CD4-positive, alpha-beta memory T cell (primary cell): ENCODE measurements at regions not wholly inside any gene's neighbourhood (a gene's known extent, or its start where the extent isn't known, plus 50 kb on each side); places are given as distances from the start of the nearest gene placed in this dataset.

Source experiments
- CTCF ChIA-PET: fragments of 350-600 bp; sonication (Branson Sonifier 250); formaldehyde crosslinking; loops from one replicate; lab custom pipeline; 2021; ENCODE audit warnings: inconsistent platforms; ENCODE audit not compliant: partially characterized antibody; lab: Charles Lee
- POLR2A ChIA-PET: fragments of 350-600 bp; sonication (Branson Sonifier 250); formaldehyde crosslinking; loops from one replicate; lab custom pipeline; 2021; ENCODE audit not compliant: partially characterized antibody; lab: Charles Lee
- DNase-seq, 5 donors: peaks; one replicate each; pipeline versions ENCODE4 v3.0.0 to v3.0.0-alpha.2; 2020 to 2022; ENCODE audit warnings: mixed read lengths in 1 of 5
- H3K27ac ChIP-seq: one replicate; pipeline ENCODE4 v1.7.0; 2013; ENCODE audit warnings: low read depth, low read length
- H3K27me3 ChIP-seq: 2 replicates; pipeline ENCODE4 v1.7.0; 2013; ENCODE audit warnings: mild to moderate bottlenecking, low read length, moderate library complexity; ENCODE audit not compliant: insufficient read depth
- H3K36me3 ChIP-seq: 2 replicates; pipeline ENCODE4 v1.7.0; 2013; ENCODE audit warnings: mild to moderate bottlenecking, low read length, moderate library complexity; ENCODE audit not compliant: insufficient read depth
- H3K4me1 ChIP-seq: 2 replicates; pipeline ENCODE4 v1.7.0; 2013; ENCODE audit warnings: mild to moderate bottlenecking, low read length, moderate library complexity; ENCODE audit not compliant: insufficient read depth
- H3K4me3 ChIP-seq, 2 donors: one replicate each; pipeline ENCODE4 v1.7.0; 2013; ENCODE audit warnings: low read length in 2 of 2, mild to moderate bottlenecking in 1 of 2
- H3K9me3 ChIP-seq, 2 donors: one replicate each; pipeline ENCODE4 v1.7.0; 2013; ENCODE audit warnings: low read length in 2 of 2, control low read depth in 1 of 2; ENCODE audit not compliant: control insufficient read depth in 1 of 2
- H3K27ac Mint-ChIP-seq, 7 donors: one replicate each; pipeline ENCODE4 v1.8.0; 2020 to 2021; ENCODE audit warnings: mixed read lengths in 7 of 7, mild to moderate bottlenecking in 6 of 7, inconsistent platforms in 3 of 7, moderate library complexity in 3 of 7
- H3K27me3 Mint-ChIP-seq, 2 donors: one replicate each; pipeline ENCODE4 v1.8.0; 2020 to 2021; ENCODE audit warnings: mixed read lengths in 2 of 2
- H3K36me3 Mint-ChIP-seq, 2 donors: one replicate each; pipeline ENCODE4 v1.8.0; 2020 to 2021; ENCODE audit warnings: mixed read lengths in 2 of 2, inconsistent platforms in 1 of 2, mild to moderate bottlenecking in 1 of 2
- H3K4me1 Mint-ChIP-seq, 4 donors: one replicate each; pipeline ENCODE4 v1.8.0; 2020 to 2021; ENCODE audit warnings: mixed read lengths in 4 of 4, mild to moderate bottlenecking in 1 of 4
- H3K4me3 Mint-ChIP-seq, 8 donors: one replicate each; pipeline ENCODE4 v1.8.0; 2020 to 2021; ENCODE audit warnings: mixed read lengths in 8 of 8, mild to moderate bottlenecking in 7 of 8, moderate library complexity in 6 of 8, inconsistent platforms in 3 of 8
- H3K9me3 Mint-ChIP-seq, 8 donors: one replicate each; pipeline ENCODE4 v1.8.0; 2020 to 2021; ENCODE audit warnings: mixed read lengths in 8 of 8, mild to moderate bottlenecking in 5 of 8, inconsistent platforms in 3 of 8, moderate library complexity in 1 of 8
- intact Hi-C: fragments of 100-400 bp; cut with micrococcal nuclease; formaldehyde crosslinking; loops from one replicate; pipeline ENCODE4 v1.15.1; 2023

GRCh38 chr17:65334406-65334805 lies 197.2 kb downstream of the RGS9 start:
- H3K4me1 ChIP-seq: no peaks in the 10 kb centered on the region
- no peak overlapping the region for H3K4me3 ChIP-seq
- ChIA-PET CTCF (no interaction called here), POLR2A (no interaction called here)
- no peaks in the 10 kb centered on the region for H3K4me1 Mint-ChIP-seq
- peaks cover 0 to 2% of the 10 kb centered on the region in 2 donors for H3K36me3 Mint-ChIP-seq
- no peak overlapping the region for H3K27ac Mint-ChIP-seq
- intact Hi-C loops: no loop called here
- no peaks in the 10 kb centered on the region for H3K36me3 ChIP-seq
- peaks cover 17 to 22% of the 10 kb centered on the region in 2 donors for H3K27me3 Mint-ChIP-seq
- peaks cover 3 to 20% (median 16%) of the 10 kb centered on the region in 8 donors for H3K9me3 Mint-ChIP-seq
- H3K4me3 Mint-ChIP-seq: no peak overlapping the region
- no peaks in the 10 kb centered on the region for H3K9me3 ChIP-seq
- no peak overlapping the region for H3K27ac ChIP-seq
- no peak for DNase-seq
- H3K27me3 ChIP-seq: no peaks in the 10 kb centered on the region

- no peak overlapping the region for H3K27ac ChIP-seq
- peaks cover 16 to 18% of the 10 kb centered on the region in 2 donors for H3K27me3 Mint-ChIP-seq
- no peaks in the 10 kb centered on the region for H3K27me3 ChIP-seq
- no peaks in the 10 kb centered on the region for H3K9me3 ChIP-seq
- DNase-seq: no peak
- POLR2A ChIA-PET: no interaction called here
- H3K36me3 ChIP-seq: no peaks in the 10 kb centered on the region
- intact Hi-C loops: no loop called here
- no peaks in the 10 kb centered on the region for H3K36me3 Mint-ChIP-seq
- H3K4me1 ChIP-seq: no peaks in the 10 kb centered on the region
- H3K4me3 Mint-ChIP-seq: no peak overlapping the region
- no peak overlapping the region for H3K4me3 ChIP-seq
- CTCF ChIA-PET: no interaction called here
- H3K27ac Mint-ChIP-seq: no peak overlapping the region
- peaks cover 3 to 8% (median 4%) of the 10 kb centered on the region in 8 donors for H3K9me3 Mint-ChIP-seq
- H3K4me1 Mint-ChIP-seq: no peaks in the 10 kb centered on the region
These were observed 195.6 kb downstream of the RGS9 start for GRCh38 chr17:65332779-65333178.

- no peak overlapping the region for H3K27ac ChIP-seq
- ChIA-PET CTCF (no interaction called here), POLR2A (no interaction called here)
- no peaks in the 10 kb centered on the region for H3K27me3 ChIP-seq
- Mint-ChIP-seq H3K36me3 (no peaks in the 10 kb centered on the region), H3K9me3 (peaks cover 0 to 5% (median under 1%) of the 10 kb centered on the region in 8 donors), H3K27me3 (peaks cover 12 to 15% of the 10 kb centered on the region in 2 donors), H3K27ac (no peak overlapping the region), H3K4me1 (no peaks in the 10 kb centered on the region), H3K4me3 (no peak overlapping the region)
- intact Hi-C loops: no loop called here
- H3K9me3 ChIP-seq: no peaks in the 10 kb centered on the region
- H3K4me3 ChIP-seq: no peak overlapping the region
- no peaks in the 10 kb centered on the region for H3K4me1 ChIP-seq
- no peak for DNase-seq
- no peaks in the 10 kb centered on the region for H3K36me3 ChIP-seq
These were observed 195.2 kb downstream of the RGS9 start for GRCh38 chr17:65332375-65332774.

- CTCF ChIA-PET: interaction anchor here (1.0 kb wide), 1 partner anchor 34 kb away, joined by 3 read pairs; no protein-coding TSS in a partner anchor
- Mint-ChIP-seq H3K36me3 (no peaks in the 10 kb centered on the region), H3K27me3 (peaks cover 8 to 11% of the 10 kb centered on the region in 2 donors), H3K9me3 (peaks cover 0 to 7% (median 0%) of the 10 kb centered on the region in 8 donors), H3K27ac (no peak overlapping the region), H3K4me1 (no peaks in the 10 kb centered on the region), H3K4me3 (no peak overlapping the region)
- no peak for DNase-seq
- intact Hi-C loops: no loop called here
- POLR2A ChIA-PET: no interaction called here
- H3K4me3 ChIP-seq: no peak overlapping the region
- no peaks in the 10 kb centered on the region for H3K27me3 ChIP-seq
- no peaks in the 10 kb centered on the region for H3K36me3 ChIP-seq
- H3K4me1 ChIP-seq: no peaks in the 10 kb centered on the region
- no peak overlapping the region for H3K27ac ChIP-seq
- no peaks in the 10 kb centered on the region for H3K9me3 ChIP-seq
These were observed 191.4 kb downstream of the RGS9 start for GRCh38 chr17:65328567-65328966.

DNA sequence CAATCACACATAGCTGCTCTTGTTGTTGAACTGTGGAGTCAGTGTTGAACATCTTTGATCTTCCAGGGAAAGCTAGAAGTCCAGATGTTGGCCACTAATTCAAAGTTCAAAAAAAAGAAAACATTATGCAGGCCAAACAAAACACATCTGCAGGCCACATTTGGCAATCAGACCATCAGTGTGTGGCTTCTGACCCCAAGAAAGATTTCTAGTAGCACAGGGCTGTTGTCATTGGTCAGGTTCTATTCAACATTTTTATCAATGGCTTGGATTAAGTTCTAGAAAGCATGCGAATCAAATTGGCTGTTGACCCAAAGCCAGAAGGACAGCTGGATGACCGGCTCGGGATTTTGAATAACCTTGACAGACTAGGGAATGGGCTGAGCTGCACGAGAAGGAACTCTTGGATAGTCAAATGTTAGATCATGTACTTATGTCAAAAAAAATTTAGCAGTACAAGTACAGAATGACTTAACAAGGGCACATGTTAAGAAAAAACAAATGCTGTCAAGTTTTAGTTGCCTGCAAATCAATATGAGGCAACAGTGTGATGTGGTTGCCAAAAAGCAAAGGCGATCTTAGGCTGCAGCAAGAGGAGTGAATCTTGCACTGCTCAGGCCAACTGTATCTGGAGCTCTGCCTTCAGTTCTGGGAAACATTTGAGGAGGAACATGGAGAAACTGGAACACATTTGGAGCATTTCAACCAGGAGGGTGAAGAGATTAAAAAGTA lies 187.6 kb downstream of the RGS9 start:
- Histone ChIP-seq H3K4me1 (no peaks in the 10 kb centered on the region), H3K36me3 (no peaks in the 10 kb centered on the region), H3K4me3 (no peak overlapping the region), H3K27me3 (no peaks in the 10 kb centered on the region), H3K9me3 (no peaks in the 10 kb centered on the region), H3K27ac (no peak overlapping the region)
- Mint-ChIP-seq H3K9me3 (peaks cover 0 to 4% (median 0%) of the 10 kb centered on the region in 8 donors), H3K4me1 (peaks cover 0 to 1% (median 0%) of the 10 kb centered on the region in 4 donors), H3K36me3 (no peaks in the 10 kb centered on the region), H3K27me3 (peaks cover 2 to 8% of the 10 kb centered on the region in 2 donors), H3K27ac (no peak overlapping the region), H3K4me3 (no peak overlapping the region)
- CTCF ChIA-PET: no interaction called here
- POLR2A ChIA-PET: no interaction called here
- intact Hi-C loops: no loop called here
- no peak for DNase-seq

GRCh38 chr17:65323049-65323448 lies 185.9 kb downstream of the RGS9 start:
- peaks cover 0 to 4% (median 0%) of the 10 kb centered on the region in 8 donors for H3K9me3 Mint-ChIP-seq
- Histone ChIP-seq H3K27me3 (no peaks in the 10 kb centered on the region), H3K4me3 (no peak overlapping the region), H3K36me3 (no peaks in the 10 kb centered on the region), H3K27ac (no peak overlapping the region), H3K9me3 (no peaks in the 10 kb centered on the region), H3K4me1 (no peaks in the 10 kb centered on the region)
- intact Hi-C loops: no loop called here
- peaks cover 2 to 8% of the 10 kb centered on the region in 2 donors for H3K27me3 Mint-ChIP-seq
- ChIA-PET POLR2A (no interaction called here), CTCF (no interaction called here)
- no peaks in the 10 kb centered on the region for H3K36me3 Mint-ChIP-seq
- peaks cover 0 to 1% (median 0%) of the 10 kb centered on the region in 4 donors for H3K4me1 Mint-ChIP-seq
- no peak overlapping the region for H3K27ac Mint-ChIP-seq
- no peak overlapping the region for H3K4me3 Mint-ChIP-seq
- no peak for DNase-seq

- Histone ChIP-seq H3K9me3 (no peaks in the 10 kb centered on the region), H3K27ac (no peak overlapping the region), H3K36me3 (no peaks in the 10 kb centered on the region), H3K4me3 (no peak overlapping the region), H3K27me3 (no peaks in the 10 kb centered on the region), H3K4me1 (no peaks in the 10 kb centered on the region)
- DNase-seq: no peak
- intact Hi-C loops: no loop called here
- Mint-ChIP-seq H3K27ac (no peak overlapping the region), H3K36me3 (no peaks in the 10 kb centered on the region), H3K9me3 (peaks cover 0 to 3% (median 0%) of the 10 kb centered on the region in 8 donors), H3K4me1 (peaks cover 0 to 1% (median 0%) of the 10 kb centered on the region in 4 donors), H3K4me3 (no peak overlapping the region), H3K27me3 (peaks cover 0 to 8% of the 10 kb centered on the region in 2 donors)
- CTCF ChIA-PET: no interaction called here
- POLR2A ChIA-PET: no interaction called here
These were observed 183.7 kb downstream of the RGS9 start for GRCh38 chr17:65320820-65321219.
